GM12878 (cell line): ENCODE measurements at regions not wholly inside any gene's neighbourhood (a gene's known extent, or its start where the extent isn't known, plus 50 kb on each side); places are given as distances from the start of the nearest gene placed in this dataset.

Source experiments
- ATAC-seq: fragments of 200-7000 bp; cut with Tn5 transposase; 3 replicates; pipeline ENCODE4 v1.9.1; 2020; ENCODE audit warnings: mild to moderate bottlenecking, moderate library complexity
- BruUV-seq: library from RNA; stranded (reverse); fragments of 400-500 nt; replicated peaks from 2 replicates; lab custom pipeline; 2021; lab: Mats Ljungman, UMichigan
- CTCF ChIA-PET: fragments of 300-600 bp; sonication (Branson Sonifier 250); formaldehyde crosslinking; extraction: SDS; loops from one replicate; lab custom pipeline; 2021; ENCODE audit warnings: inconsistent platforms; lab: Yijun Ruan, JAX
- POLR2A ChIA-PET: fragments of 350-600 bp; formaldehyde crosslinking; extraction: SDS; loops from one replicate; lab custom pipeline; 2021; ENCODE audit warnings: inconsistent platforms; lab: Charles Lee
- RAD21 ChIA-PET: fragments of 300-600 bp; sonication (Branson Sonifier 250); formaldehyde crosslinking; loops from one replicate; lab custom pipeline; 2023; ENCODE audit warnings: antibody characterized with exemption; ENCODE audit not compliant: unreplicated experiment; lab: Charles Lee
- SMC1A ChIA-PET: fragments of 300-600 bp; sonication (Branson Sonifier 250); formaldehyde crosslinking; loops from one replicate; lab custom pipeline; 2023; ENCODE audit not compliant: unreplicated experiment, uncharacterized antibody; lab: Charles Lee
- DNase-seq: peaks from one replicate; pipeline ENCODE4 v3.0.0-alpha.2; 2011; ENCODE audit warnings: low read depth, low spot score
- FAIRE-seq: peaks from 3 replicates; lab custom pipeline; 2011; peaks lifted over from hg19 to GRCh38; lab: Jason Lieb, UNC
- H2AFZ ChIP-seq: 2 replicates; pipeline ENCODE4 v1.6.0; 2011; ENCODE audit warnings: low read depth, low read length, control low read depth; ENCODE audit not compliant: control insufficient read depth
- H3K27ac ChIP-seq: 2 replicates; pipeline ENCODE4 v1.5.1; 2011; ENCODE audit warnings: control low read depth; ENCODE audit not compliant: control insufficient read depth, insufficient read depth
- H3K27me3 ChIP-seq, 2 experiments: replicated peaks in 1 of 2; 2 replicates each; pipeline versions ENCODE4 v1.6.0 to v1.6.1; 2011; ENCODE audit warnings: low read length in 1 of 2; ENCODE audit not compliant: control insufficient read depth in 2 of 2, insufficient read depth in 2 of 2
- H3K36me3 ChIP-seq, 2 experiments: 2 replicates each; pipeline ENCODE4 v1.5.1; 2011; ENCODE audit warnings: low read length in 1 of 2; ENCODE audit not compliant: control insufficient read depth in 2 of 2, insufficient read depth in 2 of 2
- H3K4me1 ChIP-seq: 2 replicates; pipeline ENCODE4 v1.6.1; 2011; ENCODE audit warnings: mild to moderate bottlenecking, low read length, moderate library complexity, mixed read lengths; ENCODE audit not compliant: control insufficient read depth, insufficient read depth
- H3K4me2 ChIP-seq: 2 replicates; pipeline ENCODE4 v1.6.0; 2011; ENCODE audit warnings: control low read depth; ENCODE audit not compliant: control insufficient read depth, insufficient read depth
- H3K4me3 ChIP-seq: fragments of 200-600 bp; sonication (generic); 2 replicates; pipeline ENCODE4 v1.5.1; 2016
- H3K79me2 ChIP-seq: 2 replicates; pipeline ENCODE4 v1.6.0; 2011; ENCODE audit warnings: low read length; ENCODE audit not compliant: control insufficient read depth, insufficient read depth
- H3K9ac ChIP-seq: 2 replicates; pipeline ENCODE4 v1.8.0; 2011; ENCODE audit warnings: low read length, control low read depth, mixed read lengths; ENCODE audit not compliant: control insufficient read depth, insufficient read depth
- H3K9me3 ChIP-seq: replicated peaks from 3 replicates; pipeline ENCODE4 v1.5.1; 2011; ENCODE audit warnings: mild to moderate bottlenecking, low read length; ENCODE audit not compliant: control insufficient read depth, insufficient read depth
- H4K20me1 ChIP-seq: 2 replicates; pipeline ENCODE4 v1.6.0; 2011; ENCODE audit not compliant: control insufficient read depth, insufficient read depth
- ASH2L ChIP-seq: fragments of 300-600, 200-600 bp; sonication (generic); IDR thresholded peaks from 2 replicates; pipeline ENCODE4 v1.6.1; 2017; ENCODE audit warnings: low read depth, mild to moderate bottlenecking, borderline replicate concordance
- ATF7 ChIP-seq: fragments of 450-650 bp; IDR thresholded peaks from 2 replicates; pipeline ENCODE4 v1.6.1; 2016; ENCODE audit warnings: low read depth, mild to moderate bottlenecking
- CREB1 ChIP-seq: IDR thresholded peaks from 2 replicates; pipeline ENCODE4 v1.6.1; 2012; ENCODE audit warnings: low read depth, mild to moderate bottlenecking, inconsistent platforms
- CREM ChIP-seq: IDR thresholded peaks from 2 replicates; pipeline ENCODE4 v1.6.1; 2014; ENCODE audit warnings: antibody characterized with exemption, low read depth
- FOXM1 ChIP-seq: IDR thresholded peaks from 2 replicates; pipeline ENCODE4 v1.6.1; 2012; ENCODE audit warnings: low read depth, mild to moderate bottlenecking, inconsistent platforms, low read length, moderate library complexity
- JUNB ChIP-seq: IDR thresholded peaks from 2 replicates; pipeline ENCODE4 v1.6.1; 2016; ENCODE audit warnings: antibody characterized with exemption, mild to moderate bottlenecking
- MTA3 ChIP-seq: IDR thresholded peaks from 2 replicates; pipeline ENCODE4 v1.6.1; 2012; ENCODE audit warnings: low read length, inconsistent platforms, borderline replicate concordance
- MXI1 ChIP-seq: fragments of 150-350 bp; IDR thresholded peaks from 2 replicates; pipeline ENCODE4 v1.6.1; 2011; ENCODE audit warnings: low read depth, mild to moderate bottlenecking, inconsistent platforms, low read length, improper control_type of control experiment
- NR2C1 ChIP-seq: fragments of 450-650 bp; IDR thresholded peaks from 2 replicates; pipeline ENCODE4 v1.6.1; 2017; ENCODE audit warnings: antibody characterized with exemption, mild to moderate bottlenecking, moderate library complexity
- SMAD5 ChIP-seq: IDR thresholded peaks from 2 replicates; pipeline ENCODE4 v1.6.1; 2016; ENCODE audit warnings: antibody characterized with exemption, low read depth
- SUPT20H ChIP-seq: IDR thresholded peaks from 2 replicates; pipeline ENCODE4 v1.6.1; 2011; ENCODE audit warnings: low read depth, mild to moderate bottlenecking, low read length, moderate library complexity, borderline replicate concordance; ENCODE audit not compliant: control insufficient read depth
- TAF1 ChIP-seq: IDR thresholded peaks from 2 replicates; pipeline ENCODE4 v1.6.1; 2011; ENCODE audit warnings: mild to moderate bottlenecking, low read depth, low read length, borderline replicate concordance
- TARDBP ChIP-seq: IDR thresholded peaks from 2 replicates; pipeline ENCODE4 v1.6.1; 2016; ENCODE audit warnings: borderline replicate concordance
- ZBTB40 ChIP-seq: fragments of 450-650 bp; IDR thresholded peaks from 2 replicates; pipeline ENCODE4 v1.6.1; 2016; ENCODE audit warnings: mild to moderate bottlenecking, moderate library complexity, borderline replicate concordance
- ZNF207 ChIP-seq: fragments of 450-650 bp; IDR thresholded peaks from 2 replicates; pipeline ENCODE4 v1.6.1; 2014; ENCODE audit warnings: antibody characterized with exemption, mild to moderate bottlenecking, borderline replicate concordance
- ZNF24 ChIP-seq: fragments of 450-650 bp; IDR thresholded peaks from 2 replicates; pipeline ENCODE4 v1.6.1; 2017; ENCODE audit warnings: antibody characterized with exemption, mild to moderate bottlenecking
- ZNF592 ChIP-seq: fragments of 450-650 bp; IDR thresholded peaks from 2 replicates; pipeline ENCODE4 v1.6.1; 2017; ENCODE audit warnings: mild to moderate bottlenecking, moderate library complexity
- WGBS: methylation state at CpG from one replicate; pipeline ENCODE4 v1.1.6; 2016; ENCODE audit warnings: low lambda C conversion rate; ENCODE audit not compliant: insufficient replicate concordance, insufficient coverage; ENCODE audit errors: missing lambda C conversion rate; 5-methylcytosine and 5-hydroxymethylcytosine counted together
- in situ Hi-C: fragments of 300-500 bp; cut with MboI; formaldehyde crosslinking; loops from 9 replicates; pipeline ENCODE4 v1.14.3; 2018; ENCODE audit warnings: mixed read lengths
- intact Hi-C: fragments of 100-400 bp; cut with micrococcal nuclease; formaldehyde crosslinking; loops from one replicate; pipeline ENCODE4 v1.14.2; 2022; ENCODE audit not compliant: unreplicated experiment

GRCh38 chr2:12168354-12168753 lies 421.9 kb downstream of the LPIN1 start:
- no TSS peak for BruUV-seq
- ATAC-seq, result no peak
- H3K36me3 ChIP-seq, result no peaks in the 10 kb centered on the region; a peak in 2 of 4 replicates
- H2AFZ ChIP-seq, result no peak overlapping the region
- intact Hi-C loops, result no loop called here
- RAD21 ChIA-PET, result no interaction called here
- no peaks in the 10 kb centered on the region for H3K4me1 ChIP-seq
- POLR2A ChIA-PET, result no interaction called here
- H3K4me3 ChIP-seq, result no peak overlapping the region
- H3K27me3 ChIP-seq, result no peaks in the 10 kb centered on the region
- no peaks in the 10 kb centered on the region for H3K9me3 ChIP-seq
- CTCF ChIA-PET, result interaction anchor here (0.8 to 1.5 kb wide), 3 partner anchors 159 to 548 kb away, joined by 3 to 7 read pairs (median 5); partner anchors contain the start of gene TRIB2
- no peak overlapping the region for H3K9ac ChIP-seq
- H3K27ac ChIP-seq, result no peak overlapping the region
- 79% methylated on average over 6 of the region's 6 CpGs for WGBS
- no peaks in the 10 kb centered on the region for H4K20me1 ChIP-seq
- H3K4me2 ChIP-seq, result no peak overlapping the region
- in situ Hi-C loops, result no loop called here
- SMC1A ChIA-PET, result interaction anchor here (1.1 to 2.2 kb wide), 7 partner anchors 9 to 549 kb away, joined by 3 to 9 read pairs (median 3); no protein-coding TSS in a partner anchor
- no peak for FAIRE-seq
- DNase-seq, result no peak
- no peaks in the 10 kb centered on the region for H3K79me2 ChIP-seq
- no peak for TF ChIP-seq CREM
- TF ChIP-seq JUNB, result no peak
- TF ChIP-seq ASH2L, result no peak
- no peak for TF ChIP-seq ZNF207
- TF ChIP-seq ZNF24, result no peak
- no peak for TF ChIP-seq ZNF592
- no peak for TF ChIP-seq MXI1
- no peak for TF ChIP-seq ATF7
- TF ChIP-seq TAF1, result no peak
- no peak for TF ChIP-seq SMAD5
- no peak for TF ChIP-seq TARDBP
- no peak for TF ChIP-seq NR2C1
- no peak for TF ChIP-seq CREB1
- TF ChIP-seq MTA3, result no peak
- no peak for TF ChIP-seq SUPT20H
- no peak for TF ChIP-seq FOXM1
- TF ChIP-seq ZBTB40, result no peak
